Suppressor macrophage (primary cell): ENCODE measurements at regions not wholly inside any gene's neighbourhood (a gene's known extent, or its start where the extent isn't known, plus 50 kb on each side); places are given as distances from the start of the nearest gene placed in this dataset.
"Not testable (repeated sequence)": the region's sequence is repeated elsewhere in the genome, so short reads cannot be mapped to it uniquely, and the experiment has no call there.

Source experiments
- DNase-seq, 4 experiments: peaks; one replicate each; pipeline ENCODE4 v3.0.0-alpha.2; 2020 to 2022

DNA sequence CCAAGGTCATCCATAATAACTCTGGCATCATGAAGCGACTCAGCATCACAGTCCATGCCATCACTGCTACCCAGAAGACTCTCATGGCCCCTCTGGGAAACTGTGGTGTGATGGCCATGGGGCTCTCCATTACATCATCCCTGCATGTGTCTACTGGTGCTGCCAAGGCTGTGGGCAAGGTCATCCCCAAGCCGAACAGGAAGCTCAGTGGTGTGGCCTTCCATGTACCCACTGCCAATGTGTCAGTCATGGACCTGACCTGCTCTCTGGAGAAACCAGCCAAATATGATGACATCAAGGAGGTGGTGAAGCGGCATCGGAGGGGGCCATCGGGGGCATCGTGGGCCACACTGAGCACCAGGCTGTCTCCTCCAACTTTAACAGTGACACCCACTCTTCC is 65.1 kb upstream of the ARHGAP29 start:
- DNase-seq: peak in 2 of 4 experiments; percentile 11 to 44

DNA sequence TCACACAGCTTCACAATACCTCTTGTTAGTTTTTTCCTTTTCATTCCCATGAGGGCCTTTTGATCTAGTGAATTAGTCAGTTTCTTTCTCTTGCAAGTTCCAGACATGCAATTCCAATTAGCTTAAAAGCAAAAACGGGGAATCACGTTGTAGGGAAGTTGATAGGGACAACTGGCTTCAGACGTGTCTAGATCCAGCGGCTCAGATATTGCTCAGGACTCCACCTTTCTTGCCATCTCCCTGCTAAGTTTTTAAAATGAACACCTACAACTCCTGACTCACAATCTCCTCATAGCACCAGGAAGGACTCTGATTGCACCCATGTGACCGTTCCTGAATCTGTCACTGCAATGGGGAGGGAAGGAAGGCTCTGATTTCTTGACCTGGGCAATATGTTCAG is 63.8 kb upstream of the ARHGAP29 start:
- DNase-seq: peak in 1 of 4 experiments; percentile 4

DNA sequence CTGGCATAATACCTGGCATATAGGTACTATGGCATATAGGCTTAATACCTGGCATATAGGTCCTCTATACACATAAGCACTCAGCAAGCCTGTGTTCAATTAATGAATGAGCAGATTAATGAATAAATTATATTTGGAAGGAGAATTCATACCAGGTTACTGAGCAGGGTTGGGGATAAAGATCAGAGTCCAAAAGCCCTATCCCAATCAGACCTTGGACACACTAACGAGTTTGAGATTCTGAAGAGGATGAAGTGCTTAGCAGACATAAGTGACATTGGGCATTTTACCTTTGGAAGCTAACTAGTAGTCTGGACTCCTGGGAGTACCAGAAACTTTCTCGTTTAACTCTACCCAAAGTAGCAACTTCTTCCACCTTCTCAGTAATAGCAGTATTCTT is 63.3 kb upstream of the ARHGAP29 start:
- no peak for DNase-seq

DNA sequence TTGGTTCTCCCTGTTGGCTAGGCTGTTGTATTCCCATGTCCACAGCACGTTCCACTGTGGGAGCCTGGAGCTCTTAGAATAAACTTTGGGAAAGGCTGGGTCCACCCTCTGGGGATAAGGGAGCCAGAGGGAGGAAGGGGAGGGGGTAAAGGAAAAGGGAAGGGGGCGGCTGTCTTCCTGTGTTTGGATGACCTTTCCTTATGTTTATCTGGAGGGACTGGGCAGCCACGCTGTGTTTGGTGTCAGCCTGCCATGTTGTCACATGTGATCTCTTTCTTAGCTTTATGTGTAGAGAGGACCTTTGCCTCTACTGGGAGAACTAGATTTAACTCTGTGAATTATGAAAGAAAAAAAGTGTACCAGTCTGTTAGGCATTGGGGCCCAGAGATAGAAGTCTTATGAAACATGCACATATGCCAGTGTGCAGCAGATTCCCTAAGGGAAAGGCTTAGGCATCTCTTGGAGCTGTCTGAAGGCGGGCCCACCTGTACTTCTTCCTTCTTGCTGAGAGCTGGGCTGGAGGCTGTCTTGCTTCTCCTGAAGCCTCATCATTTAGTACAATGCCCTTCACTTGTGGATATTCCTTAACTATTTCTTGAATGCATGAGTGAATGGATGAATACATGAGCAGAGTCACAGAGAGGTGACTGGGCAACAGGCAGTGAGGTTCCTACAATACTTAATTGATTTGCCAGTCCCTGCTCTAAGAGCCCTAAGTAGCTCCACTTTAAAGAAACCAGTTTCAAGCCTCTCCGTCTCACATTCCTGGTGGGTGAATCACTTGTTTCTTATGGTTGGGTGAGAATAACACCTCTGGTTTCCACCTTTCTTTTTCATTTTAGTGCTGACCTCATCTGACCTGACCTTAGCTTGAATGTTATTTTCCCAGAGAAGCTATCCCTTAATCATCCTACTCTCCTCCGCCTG is 62.5 kb upstream of the ARHGAP29 start:
- no peak for DNase-seq

GRCh38 chr1:94298861-94299260 is 61.5 kb upstream of the ARHGAP29 start:
- DNase-seq: peak; percentile 15 to 67 (median 46)

DNA sequence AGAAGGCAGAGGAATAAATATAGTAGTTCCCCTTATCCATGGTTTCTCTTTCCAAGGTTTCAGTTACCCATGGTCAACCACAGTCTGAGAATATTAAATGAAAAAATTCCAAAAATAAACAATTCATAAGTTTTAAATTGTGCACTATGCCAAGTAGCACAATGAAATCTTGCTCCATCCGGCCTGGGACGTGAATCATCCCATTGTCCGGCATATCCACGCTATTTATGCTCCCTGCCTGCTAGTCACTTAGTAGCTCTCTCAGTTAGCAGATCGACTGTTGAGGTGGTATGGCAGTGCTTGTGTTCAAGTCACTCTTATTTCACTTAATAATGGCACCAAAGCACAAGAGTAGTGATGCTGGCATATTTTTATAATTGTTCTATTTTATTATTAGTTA is 58.6 kb upstream of the ARHGAP29 start:
- DNase-seq: no peak

GRCh38 chr1:94292978-94293377 is 55.6 kb upstream of the ARHGAP29 start:
- not testable (repeated sequence) for DNase-seq

GRCh38 chr1:94289244-94289643 is 51.9 kb upstream of the ARHGAP29 start:
- DNase-seq: not testable (repeated sequence)
